ENCODE measurements at regions not wholly inside any gene's neighbourhood (a gene's known extent, or its start where the extent isn't known, plus 50 kb on each side); places are given as distances from the start of the nearest gene placed in this dataset.

- no peak for DNase-seq (ENCODE audit: low read depth, low spot score)
Observed at GRCh38 chr3:113051787-113052186, 61.0 kb downstream of the GTPBP8 start.

DNA sequence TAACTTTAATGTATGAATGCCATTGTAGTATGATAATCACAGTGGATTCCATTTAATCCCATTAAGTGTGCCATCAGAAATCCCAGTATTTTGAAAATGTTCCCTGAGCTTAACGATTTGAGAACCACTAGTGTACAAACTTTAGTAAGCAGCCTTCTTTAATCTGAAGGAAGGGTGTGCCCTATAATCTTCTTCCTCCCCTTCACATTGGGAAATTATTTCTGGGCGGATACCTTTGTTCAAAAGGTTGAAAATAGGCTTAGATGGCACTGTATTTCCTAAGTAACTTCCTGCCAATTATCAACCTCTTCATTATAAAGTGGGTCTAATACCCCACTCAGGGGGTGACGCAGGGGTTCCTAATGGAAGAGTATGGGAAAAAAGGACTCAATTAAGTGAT is 62.4 kb downstream of the GTPBP8 start:
- no peak for DNase-seq (ENCODE audit: low read depth, low spot score)
- H3K4me3 ChIP-seq (ENCODE audit: low read length) = no peak overlapping the region

More at GRCh38 chr3:113051787-113052186, 61.0 kb downstream of the GTPBP8 start:
- no peak overlapping the region for H3K4me3 ChIP-seq (ENCODE audit: low read length)

- no peak overlapping the region for H3K4me3 ChIP-seq (ENCODE audit: low read length)
- no peak for DNase-seq (ENCODE audit: low read depth, low spot score)
Observed at GRCh38 chr3:113054552-113054951, 63.8 kb downstream of the GTPBP8 start.

GRCh38 chr3:113055201-113055600 is 64.4 kb downstream of the GTPBP8 start:
- DNase-seq (ENCODE audit: low read depth, low spot score) = no peak
- H3K4me3 ChIP-seq (ENCODE audit: low read length) = no peak overlapping the region

DNA sequence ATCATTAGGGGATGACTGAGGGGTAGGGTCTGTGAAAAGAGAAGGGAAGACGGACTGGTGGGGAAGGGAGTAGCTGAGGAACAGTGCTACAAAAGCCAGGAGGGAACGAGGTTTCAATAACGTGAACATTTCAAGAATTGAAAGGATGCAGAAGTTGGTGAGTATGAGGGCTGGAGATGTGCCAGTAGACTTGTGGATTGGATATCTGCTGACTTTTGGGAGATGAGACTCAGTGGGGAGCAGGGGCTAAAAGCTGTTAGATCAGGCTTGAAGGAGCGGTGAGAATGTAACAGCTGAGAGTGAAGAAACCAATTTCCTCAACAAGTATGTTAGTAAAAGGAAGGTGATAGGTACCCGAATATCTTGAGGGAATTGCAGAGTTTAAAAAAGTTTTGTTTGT is 65.2 kb downstream of the GTPBP8 start:
- no peak for DNase-seq (ENCODE audit: low read depth, low spot score)
- H3K4me3 ChIP-seq (ENCODE audit: low read length) = no peak overlapping the region

- DNase-seq (ENCODE audit: low read depth, low spot score) = no peak
Observed at GRCh38 chr3:113057117-113057516, 66.3 kb downstream of the GTPBP8 start.

GRCh38 chr3:113058188-113058587 is 67.4 kb downstream of the GTPBP8 start:
- no peak for DNase-seq (ENCODE audit: low read depth, low spot score)
- no peak overlapping the region for H3K4me3 ChIP-seq (ENCODE audit: low read length)

More at GRCh38 chr3:113057117-113057516, 66.3 kb downstream of the GTPBP8 start:
- H3K4me3 ChIP-seq (ENCODE audit: low read length) = no peak overlapping the region

GRCh38 chr3:113062705-113063104 is 71.9 kb downstream of the GTPBP8 start:
- no peak overlapping the region for H3K4me3 ChIP-seq (ENCODE audit: low read length)
- no peak for DNase-seq (ENCODE audit: low read depth, low spot score)

GRCh38 chr3:113063126-113063894 is 72.5 kb downstream of the GTPBP8 start:
- no peak overlapping the region for H3K4me3 ChIP-seq (ENCODE audit: low read length)
- no peak for DNase-seq (ENCODE audit: low read depth, low spot score)

- no peak overlapping the region for H3K4me3 ChIP-seq (ENCODE audit: low read length)
- DNase-seq (ENCODE audit: low read depth, low spot score) = no peak
Observed at GRCh38 chr3:113064183-113064582, 73.4 kb downstream of the GTPBP8 start.

DNA sequence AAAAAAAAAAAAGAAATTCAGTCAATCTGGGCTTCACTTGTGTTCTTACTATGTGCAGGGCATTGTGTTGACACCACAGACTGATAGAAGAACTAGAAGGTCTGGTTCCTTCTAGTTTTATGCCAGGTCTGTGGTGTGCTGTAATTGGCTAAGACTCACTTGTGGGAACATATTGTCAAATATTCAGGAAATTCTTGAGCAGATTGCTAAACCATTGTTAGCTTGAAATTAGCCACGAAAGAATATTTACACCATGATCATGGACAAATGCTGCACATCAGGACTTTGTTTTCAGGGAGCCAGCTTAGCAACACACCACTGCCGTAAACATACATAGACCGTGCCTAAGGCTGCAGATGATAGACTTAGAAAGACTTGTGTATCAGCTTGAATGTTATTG is 74.6 kb downstream of the GTPBP8 start:
- H3K4me3 ChIP-seq (ENCODE audit: low read length) = no peak overlapping the region
- DNase-seq (ENCODE audit: low read depth, low spot score) = no peak

DNA sequence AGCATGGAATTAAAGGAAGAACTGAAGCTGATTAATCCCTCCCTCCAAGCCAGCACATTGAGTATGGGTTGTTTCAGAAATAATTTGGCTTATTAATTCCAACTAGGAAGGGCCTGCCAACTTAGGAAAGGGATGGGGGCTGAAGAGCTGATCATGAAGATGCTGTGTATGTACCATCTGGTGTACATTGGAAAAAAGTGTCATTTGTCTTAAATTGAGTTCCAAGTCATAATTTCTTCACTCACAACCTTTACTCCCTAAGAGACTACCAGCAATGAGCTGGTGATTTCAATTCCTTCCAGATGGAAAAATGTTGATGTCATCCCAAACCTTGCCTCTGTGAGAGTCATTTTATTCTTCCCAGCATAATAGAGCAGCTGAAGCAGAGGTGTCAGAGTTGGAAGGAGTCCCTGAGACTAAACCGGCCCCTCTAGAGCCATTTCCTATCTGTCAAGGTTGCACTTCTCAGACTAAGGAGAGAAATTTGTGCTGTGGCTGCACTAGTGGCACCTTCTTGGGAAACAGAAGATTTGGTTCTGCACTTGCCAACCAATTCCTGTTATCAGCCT is 79.4 kb downstream of the GTPBP8 start:
- no peak for DNase-seq (ENCODE audit: low read depth, low spot score)
- no peak overlapping the region for H3K4me3 ChIP-seq (ENCODE audit: low read length)

DNA sequence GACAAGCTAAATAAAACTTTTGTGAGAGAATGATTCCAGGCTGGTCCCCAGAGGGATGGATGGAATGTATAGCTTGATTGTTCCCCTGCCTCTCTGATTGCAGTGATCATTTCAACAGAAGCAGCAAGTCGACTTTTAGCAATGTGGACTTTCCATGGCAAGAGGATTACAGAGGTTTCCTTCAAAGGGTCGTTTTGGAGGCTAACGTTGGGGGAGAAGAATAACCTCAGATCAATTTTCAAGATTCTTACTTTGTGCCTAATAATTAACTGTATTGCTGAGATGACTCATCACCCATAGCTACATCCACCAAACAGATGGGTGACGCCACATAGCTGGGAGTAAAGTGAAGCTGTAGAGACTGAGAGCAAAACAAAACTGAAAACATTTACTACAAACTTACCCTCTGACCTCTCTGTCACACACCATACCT is 79.9 kb downstream of the GTPBP8 start:
- DNase-seq (ENCODE audit: low read depth, low spot score) = no peak
- H3K4me3 ChIP-seq (ENCODE audit: low read length) = no peak overlapping the region

GRCh38 chr3:113075588-113075987 is 84.8 kb downstream of the GTPBP8 start:
- no peak overlapping the region for H3K4me3 ChIP-seq (ENCODE audit: low read length)
- DNase-seq (ENCODE audit: low read depth, low spot score) = no peak

- no peak for DNase-seq (ENCODE audit: low read depth, low spot score)
Observed at GRCh38 chr3:113079218-113079961, 88.6 kb downstream of the GTPBP8 start.

DNA sequence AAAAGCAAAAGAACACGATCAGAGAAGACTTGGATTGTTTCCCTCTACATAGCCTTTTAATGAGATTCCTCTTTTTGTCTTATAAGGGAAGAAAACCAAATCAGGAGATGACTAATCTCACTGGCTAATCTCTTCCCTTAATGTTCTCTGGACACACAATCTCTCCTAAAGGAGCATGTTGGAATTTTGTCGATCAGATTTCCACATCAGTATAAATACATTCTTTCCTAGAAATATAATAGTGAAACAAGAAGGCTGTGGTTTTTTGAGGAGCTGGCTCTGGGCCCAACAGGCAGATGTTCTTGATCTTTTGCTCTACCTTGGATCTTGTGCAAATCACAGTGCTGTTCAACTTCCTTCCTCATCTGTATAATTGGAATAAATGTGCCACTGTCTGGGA is 94.0 kb downstream of the GTPBP8 start:
- no peak for DNase-seq (ENCODE audit: low read depth, low spot score)
- H3K4me3 ChIP-seq (ENCODE audit: low read length) = no peak overlapping the region

More at GRCh38 chr3:113079218-113079961, 88.6 kb downstream of the GTPBP8 start:
- no peak overlapping the region for H3K4me3 ChIP-seq (ENCODE audit: low read length)

- H3K4me3 ChIP-seq (ENCODE audit: low read length) = no peak overlapping the region
Observed at GRCh38 chr3:113086560-113087461, 96.0 kb downstream of the GTPBP8 start.

DNA sequence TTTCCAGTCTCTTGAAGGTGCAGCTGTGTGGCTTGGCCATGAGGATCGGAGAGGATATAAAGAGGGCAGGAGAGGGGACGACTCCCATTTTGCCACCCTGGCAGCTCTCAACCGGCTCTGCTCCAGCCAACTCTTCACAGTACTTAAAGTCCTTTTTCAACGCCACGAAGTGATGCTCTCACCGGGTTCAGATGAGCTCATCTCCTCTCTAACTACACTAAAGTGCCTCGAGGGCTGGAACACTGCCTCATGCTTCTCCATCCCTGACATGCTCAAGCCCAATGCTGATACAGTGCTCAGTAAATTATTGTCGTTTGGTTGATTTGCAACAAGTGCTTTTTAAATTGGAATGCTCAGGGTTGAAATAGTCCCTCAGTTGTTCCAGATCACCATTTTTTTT is 97.8 kb downstream of the GTPBP8 start:
- no peak overlapping the region for H3K4me3 ChIP-seq (ENCODE audit: low read length)
- no peak for DNase-seq (ENCODE audit: low read depth, low spot score)

More at GRCh38 chr3:113086560-113087461, 96.0 kb downstream of the GTPBP8 start:
- DNase-seq (ENCODE audit: low read depth, low spot score) = no peak

DNA sequence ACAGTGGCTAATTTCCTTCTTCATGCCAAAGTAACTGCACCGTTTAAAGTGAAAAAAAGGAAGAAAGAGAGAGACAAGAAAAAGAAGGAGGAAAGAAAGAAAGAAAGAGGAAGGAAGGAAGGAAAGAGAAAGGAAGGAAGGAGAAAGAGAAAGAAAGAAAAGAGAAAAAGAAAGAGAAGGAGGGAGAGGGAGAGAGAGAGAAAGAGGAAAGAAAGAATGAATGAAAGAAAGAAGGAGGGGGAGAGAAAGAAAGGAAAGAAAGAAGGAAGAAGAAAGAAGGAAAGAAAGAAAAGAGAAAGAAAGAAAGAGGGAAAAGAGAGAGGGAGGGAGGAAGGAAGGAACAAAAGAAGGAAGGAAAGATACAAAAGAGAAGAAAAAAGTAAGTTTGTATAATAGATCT is 100.6 kb downstream of the GTPBP8 start:
- DNase-seq (ENCODE audit: low read depth, low spot score) = no peak
- no peak overlapping the region for H3K4me3 ChIP-seq (ENCODE audit: low read length)
